ENCODE measurements at regions not wholly inside any gene's neighbourhood (a gene's known extent, or its start where the extent isn't known, plus 50 kb on each side); places are given as distances from the start of the nearest gene placed in this dataset.

- no peak for DNase-seq
Observed at GRCh38 chr6:163842467-163842866, 427.9 kb downstream of the QKI start.

DNA sequence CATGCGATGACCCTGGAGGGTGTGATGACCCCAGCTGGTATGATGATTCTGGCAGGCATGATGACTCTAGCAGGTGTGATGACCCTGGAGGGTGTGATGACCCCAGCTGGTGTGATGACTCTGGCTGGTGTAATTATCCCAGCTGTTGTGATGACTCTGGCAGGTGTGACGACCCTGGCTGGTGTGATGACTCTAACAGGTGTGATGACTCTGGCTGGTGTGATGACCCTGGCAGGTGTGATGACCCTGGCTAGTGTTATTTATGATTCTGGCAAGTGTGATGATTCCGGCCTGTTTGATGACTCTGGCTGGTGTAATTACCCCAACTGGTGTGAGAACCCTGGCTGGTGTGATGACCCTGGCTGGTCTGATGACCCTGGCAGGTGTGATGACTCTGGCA lies 427.2 kb downstream of the QKI start:
- no peak for DNase-seq

DNA sequence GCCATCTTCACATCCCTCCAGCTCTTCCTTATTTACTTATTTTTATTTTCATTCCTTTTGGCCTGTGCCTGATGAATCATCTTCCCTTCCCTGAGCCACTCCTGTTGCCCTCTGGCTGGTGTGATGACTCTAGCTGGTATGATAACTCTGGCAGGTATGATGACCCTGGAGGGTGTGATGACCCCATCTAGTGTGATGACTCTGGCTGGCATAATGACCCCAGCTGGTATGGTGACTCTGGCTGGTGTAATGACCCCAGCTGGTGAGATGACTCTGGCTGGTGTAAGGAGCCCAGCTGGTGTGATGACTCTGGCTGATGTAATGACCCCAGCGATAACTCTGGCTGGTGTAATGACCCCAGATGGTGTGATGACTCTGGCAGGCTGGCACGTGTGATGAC lies 426.8 kb downstream of the QKI start:
- DNase-seq, result no peak

DNA sequence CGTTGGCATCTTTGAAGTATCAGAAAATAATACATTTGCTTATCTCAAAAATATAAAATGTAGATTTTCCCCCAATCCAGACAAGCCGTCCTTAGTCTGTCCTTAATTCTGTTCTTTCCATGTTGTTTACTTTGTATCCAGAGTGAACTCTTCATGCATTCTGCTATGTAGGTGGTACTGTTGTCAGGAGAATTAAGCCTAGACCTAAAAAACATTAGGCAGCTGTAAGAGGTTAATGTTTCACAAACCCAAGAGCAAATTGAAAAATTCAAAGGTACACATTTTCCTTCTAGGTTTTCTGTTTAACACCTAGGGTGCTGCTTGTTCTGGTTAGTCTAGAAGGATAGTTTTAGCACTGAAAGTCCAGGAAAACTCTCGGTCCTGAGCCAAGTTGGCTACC lies 426.4 kb downstream of the QKI start:
- DNase-seq, result no peak

- no peak for DNase-seq
Observed at GRCh38 chr6:163839296-163839695, 424.8 kb downstream of the QKI start.

- no peak for DNase-seq
Observed at GRCh38 chr6:163837691-163838431, 423.3 kb downstream of the QKI start.

DNA sequence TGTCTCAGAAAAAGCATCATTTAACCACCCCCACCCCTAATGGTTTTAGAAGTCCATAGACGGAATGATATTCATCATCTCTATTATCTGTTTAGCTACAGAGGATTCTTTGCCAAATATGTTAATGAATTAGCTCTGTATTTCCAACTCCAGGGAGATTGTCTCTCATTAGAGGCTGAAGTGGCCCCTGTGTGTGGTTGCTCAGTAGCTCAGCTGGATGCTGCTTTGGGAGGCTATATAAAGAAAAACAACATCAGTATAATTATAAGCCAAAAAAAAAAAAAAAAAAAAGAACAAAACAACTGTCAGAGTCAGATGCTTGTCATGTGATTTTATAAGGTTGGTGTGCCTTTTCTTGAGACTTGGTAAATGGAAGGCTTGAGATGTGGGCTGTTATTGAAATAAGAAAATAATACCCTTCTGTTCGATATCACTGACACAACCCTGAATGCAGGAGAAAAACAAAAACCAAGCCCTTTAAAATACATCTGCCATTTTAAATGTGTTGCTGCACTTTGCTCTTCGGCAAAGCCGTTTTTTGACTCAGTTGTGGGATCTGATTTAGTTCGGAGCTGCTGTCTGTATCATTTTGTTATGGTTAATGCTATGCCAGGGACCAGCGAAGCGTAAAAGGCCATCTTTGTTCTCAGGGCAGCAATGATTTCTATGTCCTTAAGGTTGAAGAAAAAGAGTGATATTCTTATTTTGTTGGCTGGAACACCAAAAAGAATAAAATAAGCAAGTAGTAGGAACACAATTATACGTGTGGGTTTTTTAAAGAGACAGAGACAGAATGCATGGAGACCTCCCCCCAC lies 422.6 kb downstream of the QKI start:
- no peak for DNase-seq

- no peak for DNase-seq
Observed at GRCh38 chr6:163835439-163836171, 421.1 kb downstream of the QKI start.

GRCh38 chr6:163834226-163834970 lies 419.9 kb downstream of the QKI start:
- DNase-seq, result no peak

DNA sequence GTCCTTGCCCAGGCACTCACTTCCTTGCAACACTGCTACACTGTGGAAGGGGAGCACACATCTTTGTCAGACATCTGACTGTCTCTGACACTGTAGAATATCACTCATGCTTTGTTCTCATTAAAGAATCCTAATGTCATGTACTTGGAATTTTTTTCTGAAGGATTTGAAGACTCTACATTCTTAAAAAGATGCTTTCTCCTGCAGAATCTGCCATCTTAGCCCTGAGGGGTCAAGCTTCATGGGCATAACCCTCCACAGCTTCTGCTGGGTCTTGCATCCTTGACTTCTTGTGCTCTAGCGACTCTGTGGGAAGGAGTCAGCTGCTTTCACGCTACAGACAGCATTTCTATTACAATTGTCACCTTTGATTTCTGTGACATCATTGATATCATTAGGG lies 417.2 kb downstream of the QKI start:
- no peak for DNase-seq

DNA sequence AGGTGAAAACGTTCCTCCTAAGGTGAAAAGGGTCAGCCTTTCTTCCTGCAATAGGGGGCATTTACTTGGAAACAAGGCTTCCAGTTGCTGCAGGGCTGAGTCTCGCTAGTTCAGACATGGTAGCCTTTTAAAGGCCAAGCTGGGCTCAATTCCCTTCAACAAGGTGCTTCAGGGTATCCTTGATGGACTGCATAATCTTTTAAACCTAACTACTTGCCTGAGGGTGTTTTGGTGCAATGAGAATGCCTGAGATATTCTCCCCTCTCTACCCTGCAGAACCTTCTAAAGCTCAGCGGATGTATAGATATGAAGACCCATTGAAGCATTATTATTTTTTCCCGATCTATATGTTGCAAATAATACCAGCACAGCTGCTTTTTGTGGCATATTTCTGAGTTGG lies 416.1 kb downstream of the QKI start:
- DNase-seq, result no peak

DNA sequence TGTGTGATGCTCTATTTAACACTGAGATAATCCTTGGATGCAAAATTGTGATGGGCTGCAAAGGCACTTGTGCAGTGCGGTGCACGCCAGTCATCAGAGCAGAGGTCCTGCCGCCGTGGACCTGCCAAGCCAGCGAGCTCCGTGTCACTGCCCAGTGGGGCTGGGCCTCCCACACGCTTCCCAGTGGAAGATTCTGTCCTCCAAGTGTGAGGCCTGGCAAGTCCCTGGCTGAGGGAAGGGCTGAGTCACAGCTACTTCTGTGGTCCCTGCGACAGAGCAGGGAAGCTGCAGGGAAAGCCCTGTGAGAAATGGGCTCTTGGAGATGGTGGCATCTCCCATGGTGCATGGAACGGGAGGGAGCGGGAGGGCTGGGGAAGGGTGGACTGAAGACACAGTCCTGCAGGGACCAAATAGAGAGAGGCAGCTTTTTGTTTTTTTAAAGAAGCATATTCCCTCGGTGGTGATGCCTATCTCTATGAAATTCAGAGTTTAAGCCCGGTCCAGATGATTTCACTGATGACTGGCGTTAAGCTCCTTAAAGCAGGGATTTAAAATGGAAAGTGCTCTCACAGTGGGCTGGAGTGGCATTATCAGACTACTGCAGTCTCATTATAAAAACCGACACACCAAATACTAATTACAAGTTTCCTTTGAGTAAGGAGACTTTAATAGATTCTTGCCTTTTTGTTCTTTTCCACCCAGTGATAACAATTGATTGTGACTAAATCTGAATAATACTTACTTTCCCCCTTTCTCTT lies 413.7 kb downstream of the QKI start:
- DNase-seq, result no peak

DNA sequence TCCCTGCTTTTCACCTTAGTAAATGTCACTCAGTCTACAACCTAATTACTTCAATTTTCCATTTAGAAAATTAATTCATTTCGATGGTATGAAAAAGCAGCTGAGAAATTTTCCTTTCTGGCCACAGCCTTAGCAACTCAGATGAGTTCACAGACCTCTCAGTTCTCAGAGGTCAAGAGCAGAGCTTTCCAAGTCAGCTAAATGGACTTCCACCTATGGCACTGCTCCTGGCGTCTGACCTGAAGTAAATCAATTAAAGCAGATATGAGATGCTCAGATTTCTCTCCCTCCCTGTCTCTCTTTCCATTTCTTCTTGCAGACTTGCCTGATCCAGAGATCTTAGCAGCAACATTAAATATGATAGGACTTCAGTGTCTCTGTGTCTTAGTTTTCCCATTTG lies 412.6 kb downstream of the QKI start:
- no peak for DNase-seq

GRCh38 chr6:163826629-163827028 lies 412.1 kb downstream of the QKI start:
- DNase-seq, result no peak

GRCh38 chr6:163825033-163825432 lies 410.5 kb downstream of the QKI start:
- DNase-seq, result no peak

- DNase-seq, result no peak
Observed at GRCh38 chr6:163823577-163823976, 409.1 kb downstream of the QKI start.

- no peak for DNase-seq
Observed at GRCh38 chr6:163820745-163821458, 406.4 kb downstream of the QKI start.

- DNase-seq, result no peak
Observed at GRCh38 chr6:163820171-163820570, 405.7 kb downstream of the QKI start.

DNA sequence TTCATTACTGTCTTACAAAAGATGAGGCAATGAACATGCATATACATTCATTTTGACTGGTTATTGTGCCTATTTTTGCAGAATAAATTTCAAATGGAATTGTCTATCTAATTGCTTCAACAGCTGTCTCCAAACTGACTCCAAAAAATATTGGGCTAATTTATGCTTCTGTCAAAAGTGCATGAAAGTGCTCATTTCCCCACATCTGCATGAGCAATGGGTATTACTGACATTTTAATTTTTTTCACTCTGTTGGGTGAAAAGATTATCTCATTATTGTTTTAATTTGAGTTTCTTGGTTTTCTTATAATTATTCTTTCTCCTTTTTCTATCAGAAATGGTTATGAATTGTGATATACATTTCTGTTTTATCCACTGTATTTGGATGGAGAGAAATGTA lies 404.2 kb downstream of the QKI start:
- no peak for DNase-seq

GRCh38 chr6:163816441-163816840 lies 401.9 kb downstream of the QKI start:
- DNase-seq, result no peak

DNA sequence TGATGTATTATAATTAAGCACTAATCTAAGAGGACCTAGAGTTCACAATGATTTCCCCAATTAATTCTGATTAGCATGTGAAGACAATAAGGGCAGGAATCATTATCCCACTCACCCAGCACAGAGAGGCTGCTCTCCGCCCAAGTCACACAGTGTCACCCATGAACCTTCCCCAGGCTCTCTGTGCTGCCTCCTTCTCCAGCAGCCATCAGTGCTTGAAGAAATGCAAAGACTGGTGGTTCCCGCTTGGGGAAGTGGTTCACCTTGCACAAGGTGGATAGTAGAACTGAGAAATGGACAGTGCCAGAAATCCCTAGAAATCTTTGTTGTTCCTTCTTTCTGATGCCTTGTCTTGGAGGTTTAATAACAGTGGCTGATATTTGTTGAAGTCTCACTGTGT lies 401.3 kb downstream of the QKI start:
- DNase-seq, result no peak
